Esophagus squamous epithelium (tissue), 5 donors: ENCODE measurements at regions not wholly inside any gene's neighbourhood (a gene's known extent, or its start where the extent isn't known, plus 50 kb on each side); places are given as distances from the start of the nearest gene placed in this dataset.

Experiments
- DNase-seq: peaks from one replicate; lab custom pipeline; 2025; lab: John Stamatoyannopoulos, UW
- H3K27ac ChIP-seq, 4 donors: fragments of 200-600 bp; sonication (generic); one replicate each; pipeline ENCODE4 v1.5.1; 2016 to 2019; ENCODE audit warnings: mild to moderate bottlenecking in 1 of 4
- H3K27me3 ChIP-seq, 4 donors: fragments of 200-600 bp; sonication (generic); 1 replicate in 3 of 4; 2 replicates in 1 of 4; pipeline versions ENCODE4 v1.5.1 to v1.6.0; 2017 to 2021; ENCODE audit warnings: antibody characterized with exemption in 1 of 4
- H3K36me3 ChIP-seq, 3 donors: fragments of 200-600 bp; sonication (generic); one replicate each; pipeline ENCODE4 v1.5.1; 2016 to 2019
- H3K4me1 ChIP-seq, 3 donors: fragments of 200-600 bp; sonication (generic); one replicate each; pipeline ENCODE4 v1.5.1; 2017 to 2019
- H3K4me3 ChIP-seq, 4 donors: fragments of 200-600 bp; sonication (generic); 1 replicate in 3 of 4; 2 replicates in 1 of 4; pipeline ENCODE4 v1.5.1; 2016 to 2019; ENCODE audit warnings: mild to moderate bottlenecking in 2 of 4, moderate library complexity in 1 of 4
- H3K9me3 ChIP-seq, 3 donors: fragments of 200-600 bp; sonication (generic); one replicate each; pipeline ENCODE4 v1.5.1; 2016 to 2019
- CTCF ChIP-seq, 6 experiments: fragments of 450-650 bp in 4 of 6; fragments of 200-600 bp in 2 of 6; sonication (generic) in 2 of 6; IDR thresholded peaks; one replicate each; pipeline ENCODE4 v1.5.1; 2016 to 2019; ENCODE audit warnings: antibody characterized with exemption in 6 of 6, mild to moderate bottlenecking in 4 of 6, moderate library complexity in 4 of 6
- POLR2A ChIP-seq, 4 donors: fragments of 450-650 bp; IDR thresholded peaks; one replicate each; pipeline ENCODE4 v1.6.1; 2017; ENCODE audit warnings: antibody characterized with exemption in 4 of 4, mild to moderate bottlenecking in 4 of 4, moderate library complexity in 3 of 4
- whole genome bisulfite sequencing, 2 donors: methylation state at CpG; one replicate each; pipeline ENCODE4 v1.1.5; 2018; 5-methylcytosine and 5-hydroxymethylcytosine counted together
- intact Hi-C: fragments of 100-400 bp; cut with DNase I; formaldehyde crosslinking; loops from one replicate; pipeline ENCODE4 v1.15.0; 2022
- donor health status: DM: yes; HTN: yes; CAD: no.

GRCh38 chr18:39647627-39648534, 2082.3 kb upstream of the CELF4 start:
- 14 to 36% methylated on average over 4 of the region's 4 CpGs for WGBS, 2 donors
- H3K36me3 ChIP-seq = no peaks in the 10 kb centered on the region
- intact Hi-C loops = no loop called here
- no peak overlapping the region for H3K4me3 ChIP-seq
- peaks cover 0 to 9% (median 4%) of the 10 kb centered on the region in 3 donors for H3K4me1 ChIP-seq
- H3K9me3 ChIP-seq = no peaks in the 10 kb centered on the region
- DNase-seq = no peak
- TF ChIP-seq CTCF (IDR thresholded peaks at IDR 0.05) (no peak), POLR2A (IDR thresholded peaks at IDR 0.05) (no peak)
- H3K27me3 ChIP-seq = no peaks in the 10 kb centered on the region
- H3K27ac ChIP-seq = peak overlapping the region in 1 of 4 donors; percentile 17

GRCh38 chr18:39638224-39638623, 2072.6 kb upstream of the CELF4 start:
- no peak for TF ChIP-seq CTCF (IDR thresholded peaks at IDR 0.05)
- no peak for DNase-seq
- H3K36me3 ChIP-seq = no peaks in the 10 kb centered on the region
- H3K9me3 ChIP-seq = no peaks in the 10 kb centered on the region
- H3K27ac ChIP-seq = no peak overlapping the region
- H3K4me1 ChIP-seq = no peaks in the 10 kb centered on the region
- no peak overlapping the region for H3K4me3 ChIP-seq
- WGBS, 2 donors = 74 to 78% methylated on average over 1 of the region's 1 CpG
- intact Hi-C loops = no loop called here
- H3K27me3 ChIP-seq = no peaks in the 10 kb centered on the region

- intact Hi-C loops = no loop called here
- no peaks in the 10 kb centered on the region for H3K27me3 ChIP-seq
- no peak for DNase-seq
- no peaks in the 10 kb centered on the region for H3K36me3 ChIP-seq
- TF ChIP-seq POLR2A (IDR thresholded peaks at IDR 0.05) (no peak), CTCF (IDR thresholded peaks at IDR 0.05) (no peak)
- H3K4me1 ChIP-seq = no peaks in the 10 kb centered on the region
- H3K27ac ChIP-seq = no peak overlapping the region
- no peak overlapping the region for H3K4me3 ChIP-seq
- WGBS, 2 donors = 94% methylated on average over 1 of the region's 1 CpG
- H3K9me3 ChIP-seq = no peaks in the 10 kb centered on the region
These were observed 2071.3 kb upstream of the CELF4 start for GRCh38 chr18:39636931-39637330.

GRCh38 chr18:39635966-39636365, 2070.4 kb upstream of the CELF4 start:
- DNase-seq = no peak
- no peaks in the 10 kb centered on the region for H3K9me3 ChIP-seq
- intact Hi-C loops = no loop called here
- H3K4me3 ChIP-seq = no peak overlapping the region
- no peaks in the 10 kb centered on the region for H3K27me3 ChIP-seq
- H3K4me1 ChIP-seq = no peaks in the 10 kb centered on the region
- TF ChIP-seq POLR2A (IDR thresholded peaks at IDR 0.05) (no peak), CTCF (IDR thresholded peaks at IDR 0.05) (no peak)
- H3K36me3 ChIP-seq = no peaks in the 10 kb centered on the region
- no peak overlapping the region for H3K27ac ChIP-seq

GRCh38 chr18:39635192-39635591, 2069.6 kb upstream of the CELF4 start:
- TF ChIP-seq POLR2A (IDR thresholded peaks at IDR 0.05) (no peak), CTCF (IDR thresholded peaks at IDR 0.05) (no peak)
- intact Hi-C loops = no loop called here
- H3K27ac ChIP-seq = no peak overlapping the region
- H3K36me3 ChIP-seq = no peaks in the 10 kb centered on the region
- no peaks in the 10 kb centered on the region for H3K4me1 ChIP-seq
- H3K4me3 ChIP-seq = no peak overlapping the region
- no peaks in the 10 kb centered on the region for H3K27me3 ChIP-seq
- no peak for DNase-seq
- no peaks in the 10 kb centered on the region for H3K9me3 ChIP-seq
